Kidney epithelial cell (primary cell): ENCODE measurements at regions not wholly inside any gene's neighbourhood (a gene's known extent, or its start where the extent isn't known, plus 50 kb on each side); places are given as distances from the start of the nearest gene placed in this dataset.

Experiments used
- DNase-seq: peaks from one replicate; pipeline ENCODE4 v3.0.0-alpha.2; 2010; ENCODE audit warnings: low read depth
- H3K27me3 ChIP-seq: 2 replicates; pipeline ENCODE4 v1.6.0; 2011; ENCODE audit warnings: low read length; ENCODE audit not compliant: control insufficient read depth, insufficient read depth
- H3K36me3 ChIP-seq: 2 replicates; pipeline ENCODE4 v1.5.1; 2011; ENCODE audit warnings: low read length; ENCODE audit not compliant: control insufficient read depth, insufficient read depth
- H3K4me3 ChIP-seq: 2 replicates; pipeline ENCODE4 v1.5.1; 2011; ENCODE audit warnings: low read depth, mild to moderate bottlenecking, control low read depth, low read length
- CTCF ChIP-seq: IDR thresholded peaks from 2 replicates; pipeline ENCODE4 v1.5.1; 2011; ENCODE audit warnings: mild to moderate bottlenecking, moderate library complexity, low read length, control low read depth, inconsistent platforms; ENCODE audit not compliant: insufficient read depth, poor library complexity, severe bottlenecking

- Histone ChIP-seq H3K4me3 (no peak overlapping the region), H3K36me3 (no peaks in the 10 kb centered on the region), H3K27me3 (no peaks in the 10 kb centered on the region)
- no peak for TF ChIP-seq CTCF
- DNase-seq, result no peak
These were observed 680.1 kb downstream of the IGSF11 start for GRCh38 chr3:118354556-118354955.

DNA sequence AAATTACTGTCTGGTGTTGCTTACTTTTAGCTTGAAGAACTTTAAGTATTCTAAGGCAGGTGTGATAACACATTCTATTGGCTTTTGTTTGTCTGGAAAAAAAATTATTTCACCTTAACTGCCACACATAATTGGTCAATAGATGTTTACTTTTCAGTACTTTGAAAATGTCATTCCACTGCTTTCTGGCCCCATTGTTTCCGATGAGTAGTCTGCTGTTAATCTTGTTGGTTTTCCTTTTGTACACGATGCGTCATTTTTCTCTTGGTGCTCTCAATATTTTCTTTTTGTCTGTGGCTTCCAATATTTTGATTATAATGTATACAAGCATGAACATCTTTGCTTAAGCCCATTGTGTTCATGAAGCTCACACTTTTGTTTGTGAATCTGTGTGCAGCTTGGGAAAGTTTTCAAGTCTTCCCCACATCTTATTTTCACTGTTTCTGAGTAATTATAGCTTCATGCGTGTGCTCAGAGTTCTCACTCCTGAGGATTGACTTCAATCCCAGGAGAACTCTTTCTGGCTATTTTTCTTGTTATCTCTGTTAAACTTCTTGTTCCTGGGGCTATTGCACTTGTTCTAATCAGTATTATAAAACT is 664.7 kb downstream of the IGSF11 start:
- Histone ChIP-seq H3K4me3 (no peak overlapping the region), H3K36me3 (no peaks in the 10 kb centered on the region), H3K27me3 (no peaks in the 10 kb centered on the region)
- no peak for TF ChIP-seq CTCF
- no peak for DNase-seq

- H3K27me3 ChIP-seq, result no peaks in the 10 kb centered on the region
- no peaks in the 10 kb centered on the region for H3K36me3 ChIP-seq
- DNase-seq, result no peak
- no peak for TF ChIP-seq CTCF
- no peak overlapping the region for H3K4me3 ChIP-seq
These were observed 654.1 kb downstream of the IGSF11 start for GRCh38 chr3:118380576-118380975.

DNA sequence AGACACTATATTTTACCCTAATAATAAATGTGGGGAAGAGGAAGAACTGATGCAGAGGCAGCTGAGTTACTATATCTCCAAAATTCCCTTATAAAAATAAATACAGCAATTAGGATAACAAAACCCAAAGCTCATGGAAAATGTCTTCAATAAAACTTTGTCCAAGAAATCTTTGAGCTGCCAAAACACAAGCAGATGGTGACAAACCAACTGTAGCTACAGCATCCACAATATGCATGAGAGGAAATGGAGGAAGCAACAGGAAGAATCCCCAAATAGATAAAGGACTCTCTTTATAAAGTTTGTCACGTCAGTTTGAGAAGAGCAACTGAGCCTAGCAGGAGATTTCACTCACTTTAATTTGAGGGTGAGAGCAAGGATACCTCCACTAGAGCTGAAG is 638.2 kb downstream of the IGSF11 start:
- no peaks in the 10 kb centered on the region for H3K36me3 ChIP-seq
- no peak for DNase-seq
- H3K4me3 ChIP-seq, result no peak overlapping the region
- TF ChIP-seq CTCF, result no peak
- no peaks in the 10 kb centered on the region for H3K27me3 ChIP-seq

DNA sequence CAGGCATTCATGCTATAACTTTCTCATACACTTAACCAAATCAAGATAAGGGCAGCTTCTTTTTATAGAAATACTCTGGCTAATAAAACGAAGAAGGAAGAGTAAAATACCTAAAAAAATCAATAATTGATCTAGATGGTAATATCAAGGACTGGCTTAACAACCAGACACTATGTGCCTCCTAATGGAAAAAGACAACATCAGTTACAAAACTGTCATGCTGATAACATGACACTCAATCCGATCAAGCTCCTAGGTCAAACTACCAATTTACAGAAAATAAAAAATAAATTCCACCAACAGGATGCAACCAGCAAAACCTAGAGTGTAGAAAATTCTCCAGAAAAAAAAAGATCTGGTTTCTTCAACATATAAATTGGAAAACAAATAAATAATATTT is 634.6 kb downstream of the IGSF11 start:
- no peak for TF ChIP-seq CTCF

GRCh38 chr3:118400886-118401285 is 633.8 kb downstream of the IGSF11 start:
- no peak for DNase-seq
- Histone ChIP-seq H3K36me3 (no peaks in the 10 kb centered on the region), H3K4me3 (no peak overlapping the region), H3K27me3 (no peaks in the 10 kb centered on the region)
- TF ChIP-seq CTCF, result no peak

More for the DNA sequence above, 634.6 kb downstream of the IGSF11 start:
- no peaks in the 10 kb centered on the region for H3K27me3 ChIP-seq
- H3K36me3 ChIP-seq, result no peaks in the 10 kb centered on the region
- H3K4me3 ChIP-seq, result no peak overlapping the region
- DNase-seq, result no peak
